ENCODE measurements at regions not wholly inside any gene's neighbourhood (a gene's known extent, or its start where the extent isn't known, plus 50 kb on each side); places are given as distances from the start of the nearest gene placed in this dataset.

DNA sequence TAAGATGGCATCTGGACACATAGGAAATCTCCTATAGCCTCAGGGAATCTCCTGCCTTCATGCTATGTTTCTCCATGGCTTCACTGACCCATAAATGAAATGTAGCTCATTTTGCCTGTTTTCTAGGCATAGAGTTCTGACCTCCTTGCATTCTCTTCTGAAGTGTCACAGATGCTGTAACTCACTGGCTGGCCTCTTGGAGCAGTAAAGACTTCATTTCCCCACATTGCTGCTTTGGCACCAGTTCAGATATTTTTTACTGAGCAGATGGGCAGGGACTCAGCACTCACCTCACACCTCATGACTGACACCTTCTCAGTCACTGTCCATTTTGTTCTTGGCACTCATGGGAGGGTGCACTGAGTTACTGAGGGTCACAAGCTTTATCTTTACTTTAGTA is 286.7 kb upstream of the TGFBR2 start (continued):
- TF ChIP-seq ERG (CRISPR knock-in tag; IDR thresholded peaks at IDR 0.05) (no peak), RELA (CRISPR knock-in tag; IDR thresholded peaks at IDR 0.05; ENCODE audit: borderline replicate concordance) (no peak)

GRCh38 chr3:30320392-30320791 is 286.0 kb upstream of the TGFBR2 start:
- H3K36me3 Mint-ChIP-seq: peaks cover 8% of the 10 kb centered on the region
- POLR2A ChIA-PET: no interaction called here
- H3K27me3 Mint-ChIP-seq (ENCODE audit: low read depth): no peaks in the 10 kb centered on the region
- no peak overlapping the region for H3K4me3 Mint-ChIP-seq
- no peak overlapping the region for H3K27ac Mint-ChIP-seq
- no peaks in the 10 kb centered on the region for H3K4me1 Mint-ChIP-seq
- ATAC-seq (no peak), DNase-seq (ENCODE audit: low spot score) (no peak)
- CTCF ChIA-PET: interaction anchor here (1.3 to 1.5 kb wide), 2 partner anchors 373 to 430 kb away, joined by 4 to 12 read pairs; no protein-coding TSS in a partner anchor
- peaks cover 24% of the 10 kb centered on the region for H3K9me3 Mint-ChIP-seq
- TF ChIP-seq ZNF219 (CRISPR knock-in tag; IDR thresholded peaks at IDR 0.05; ENCODE audit: borderline replicate concordance) (no peak), CBFB (CRISPR knock-in tag; IDR thresholded peaks at IDR 0.05; ENCODE audit: low read depth) (no peak), ERG (CRISPR knock-in tag; IDR thresholded peaks at IDR 0.05) (no peak), RELA (CRISPR knock-in tag; IDR thresholded peaks at IDR 0.05; ENCODE audit: borderline replicate concordance) (no peak), IRF1 (CRISPR knock-in tag; IDR thresholded peaks at IDR 0.05) (no peak), FOXJ3 (CRISPR knock-in tag; IDR thresholded peaks at IDR 0.05; ENCODE audit: borderline replicate concordance) (no peak), NFYB (CRISPR knock-in tag; conservative IDR thresholded peaks at IDR 0.05; ENCODE audit: low read depth) (no peak)
- TF ChIP-seq, protein P1, sequence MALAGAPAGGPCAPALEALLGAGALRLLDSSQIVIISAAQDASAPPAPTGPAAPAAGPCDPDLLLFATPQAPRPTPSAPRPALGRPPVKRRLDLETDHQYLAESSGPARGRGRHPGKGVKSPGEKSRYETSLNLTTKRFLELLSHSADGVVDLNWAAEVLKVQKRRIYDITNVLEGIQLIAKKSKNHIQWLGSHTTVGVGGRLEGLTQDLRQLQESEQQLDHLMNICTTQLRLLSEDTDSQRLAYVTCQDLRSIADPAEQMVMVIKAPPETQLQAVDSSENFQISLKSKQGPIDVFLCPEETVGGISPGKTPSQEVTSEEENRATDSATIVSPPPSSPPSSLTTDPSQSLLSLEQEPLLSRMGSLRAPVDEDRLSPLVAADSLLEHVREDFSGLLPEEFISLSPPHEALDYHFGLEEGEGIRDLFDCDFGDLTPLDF (CRISPR knock-in tag; IDR thresholded peaks at IDR 0.05): no peak
- TF ChIP-seq, protein P2, sequence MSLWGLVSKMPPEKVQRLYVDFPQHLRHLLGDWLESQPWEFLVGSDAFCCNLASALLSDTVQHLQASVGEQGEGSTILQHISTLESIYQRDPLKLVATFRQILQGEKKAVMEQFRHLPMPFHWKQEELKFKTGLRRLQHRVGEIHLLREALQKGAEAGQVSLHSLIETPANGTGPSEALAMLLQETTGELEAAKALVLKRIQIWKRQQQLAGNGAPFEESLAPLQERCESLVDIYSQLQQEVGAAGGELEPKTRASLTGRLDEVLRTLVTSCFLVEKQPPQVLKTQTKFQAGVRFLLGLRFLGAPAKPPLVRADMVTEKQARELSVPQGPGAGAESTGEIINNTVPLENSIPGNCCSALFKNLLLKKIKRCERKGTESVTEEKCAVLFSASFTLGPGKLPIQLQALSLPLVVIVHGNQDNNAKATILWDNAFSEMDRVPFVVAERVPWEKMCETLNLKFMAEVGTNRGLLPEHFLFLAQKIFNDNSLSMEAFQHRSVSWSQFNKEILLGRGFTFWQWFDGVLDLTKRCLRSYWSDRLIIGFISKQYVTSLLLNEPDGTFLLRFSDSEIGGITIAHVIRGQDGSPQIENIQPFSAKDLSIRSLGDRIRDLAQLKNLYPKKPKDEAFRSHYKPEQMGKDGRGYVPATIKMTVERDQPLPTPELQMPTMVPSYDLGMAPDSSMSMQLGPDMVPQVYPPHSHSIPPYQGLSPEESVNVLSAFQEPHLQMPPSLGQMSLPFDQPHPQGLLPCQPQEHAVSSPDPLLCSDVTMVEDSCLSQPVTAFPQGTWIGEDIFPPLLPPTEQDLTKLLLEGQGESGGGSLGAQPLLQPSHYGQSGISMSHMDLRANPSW (CRISPR knock-in tag; conservative IDR thresholded peaks at IDR 0.05; ENCODE audit: low read depth): no peak
- TF ChIP-seq, protein P3, sequence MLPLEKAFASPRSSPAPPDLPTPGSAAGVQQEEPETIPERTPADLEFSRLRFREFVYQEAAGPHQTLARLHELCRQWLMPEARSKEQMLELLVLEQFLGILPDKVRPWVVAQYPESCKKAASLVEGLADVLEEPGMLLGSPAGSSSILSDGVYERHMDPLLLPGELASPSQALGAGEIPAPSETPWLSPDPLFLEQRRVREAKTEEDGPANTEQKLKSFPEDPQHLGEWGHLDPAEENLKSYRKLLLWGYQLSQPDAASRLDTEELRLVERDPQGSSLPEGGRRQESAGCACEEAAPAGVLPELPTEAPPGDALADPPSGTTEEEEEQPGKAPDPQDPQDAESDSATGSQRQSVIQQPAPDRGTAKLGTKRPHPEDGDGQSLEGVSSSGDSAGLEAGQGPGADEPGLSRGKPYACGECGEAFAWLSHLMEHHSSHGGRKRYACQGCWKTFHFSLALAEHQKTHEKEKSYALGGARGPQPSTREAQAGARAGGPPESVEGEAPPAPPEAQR (CRISPR knock-in tag; IDR thresholded peaks at IDR 0.05): no peak
- TF ChIP-seq, protein P4, sequence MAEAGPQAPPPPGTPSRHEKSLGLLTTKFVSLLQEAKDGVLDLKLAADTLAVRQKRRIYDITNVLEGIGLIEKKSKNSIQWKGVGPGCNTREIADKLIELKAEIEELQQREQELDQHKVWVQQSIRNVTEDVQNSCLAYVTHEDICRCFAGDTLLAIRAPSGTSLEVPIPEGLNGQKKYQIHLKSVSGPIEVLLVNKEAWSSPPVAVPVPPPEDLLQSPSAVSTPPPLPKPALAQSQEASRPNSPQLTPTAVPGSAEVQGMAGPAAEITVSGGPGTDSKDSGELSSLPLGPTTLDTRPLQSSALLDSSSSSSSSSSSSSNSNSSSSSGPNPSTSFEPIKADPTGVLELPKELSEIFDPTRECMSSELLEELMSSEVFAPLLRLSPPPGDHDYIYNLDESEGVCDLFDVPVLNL (CRISPR knock-in tag; IDR thresholded peaks at IDR 0.05; ENCODE audit: borderline replicate concordance, low read depth): no peak

DNA sequence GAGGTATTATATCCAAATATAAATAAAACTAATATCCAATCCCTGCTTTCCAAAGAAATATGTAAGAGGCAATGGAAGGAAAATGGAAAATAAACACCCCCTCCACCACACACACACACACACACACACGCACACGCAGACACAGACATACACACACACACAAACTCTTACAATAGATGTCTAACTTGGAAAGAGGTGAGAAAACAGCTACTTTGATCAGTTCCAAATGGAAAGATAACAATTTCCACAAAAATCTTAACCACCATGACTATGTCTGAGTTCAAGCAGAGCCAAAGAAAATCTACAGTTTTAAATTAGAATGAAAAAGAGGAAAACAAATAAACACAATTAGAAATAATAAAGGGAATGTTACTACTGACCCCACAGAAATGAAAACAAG is 285.3 kb upstream of the TGFBR2 start:
- H3K9me3 Mint-ChIP-seq: peaks cover 21% of the 10 kb centered on the region
- CTCF ChIA-PET: no interaction called here
- TF ChIP-seq FOXJ3 (CRISPR knock-in tag; IDR thresholded peaks at IDR 0.05; ENCODE audit: borderline replicate concordance) (no peak), FOXK1 (CRISPR knock-in tag; IDR thresholded peaks at IDR 0.05) (no peak), ZNF396 (CRISPR knock-in tag; IDR thresholded peaks at IDR 0.05; ENCODE audit: borderline replicate concordance) (no peak)
- TF ChIP-seq, protein P5, sequence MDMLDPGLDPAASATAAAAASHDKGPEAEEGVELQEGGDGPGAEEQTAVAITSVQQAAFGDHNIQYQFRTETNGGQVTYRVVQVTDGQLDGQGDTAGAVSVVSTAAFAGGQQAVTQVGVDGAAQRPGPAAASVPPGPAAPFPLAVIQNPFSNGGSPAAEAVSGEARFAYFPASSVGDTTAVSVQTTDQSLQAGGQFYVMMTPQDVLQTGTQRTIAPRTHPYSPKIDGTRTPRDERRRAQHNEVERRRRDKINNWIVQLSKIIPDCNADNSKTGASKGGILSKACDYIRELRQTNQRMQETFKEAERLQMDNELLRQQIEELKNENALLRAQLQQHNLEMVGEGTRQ (CRISPR knock-in tag; IDR thresholded peaks at IDR 0.05): no peak
- TF ChIP-seq, protein P2 (CRISPR knock-in tag; conservative IDR thresholded peaks at IDR 0.05; ENCODE audit: low read depth): no peak
- TF ChIP-seq, protein P6, sequence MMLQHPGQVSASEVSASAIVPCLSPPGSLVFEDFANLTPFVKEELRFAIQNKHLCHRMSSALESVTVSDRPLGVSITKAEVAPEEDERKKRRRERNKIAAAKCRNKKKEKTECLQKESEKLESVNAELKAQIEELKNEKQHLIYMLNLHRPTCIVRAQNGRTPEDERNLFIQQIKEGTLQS (CRISPR knock-in tag; conservative IDR thresholded peaks at IDR 0.05): no peak
- TF ChIP-seq, protein P3 (CRISPR knock-in tag; IDR thresholded peaks at IDR 0.05): no peak

More for the DNA sequence above, 285.3 kb upstream of the TGFBR2 start:
- POLR2A ChIA-PET: no interaction called here
- Mint-ChIP-seq H3K27me3 (ENCODE audit: low read depth) (no peaks in the 10 kb centered on the region), H3K27ac (no peak overlapping the region), H3K36me3 (peaks cover 8% of the 10 kb centered on the region), H3K4me1 (no peaks in the 10 kb centered on the region), H3K4me3 (no peak overlapping the region)
- ATAC-seq (no peak), DNase-seq (ENCODE audit: low spot score) (no peak)
